ENCODE measurements at regions not wholly inside any gene's neighbourhood (a gene's known extent, or its start where the extent isn't known, plus 50 kb on each side); places are given as distances from the start of the nearest gene placed in this dataset.

DNA sequence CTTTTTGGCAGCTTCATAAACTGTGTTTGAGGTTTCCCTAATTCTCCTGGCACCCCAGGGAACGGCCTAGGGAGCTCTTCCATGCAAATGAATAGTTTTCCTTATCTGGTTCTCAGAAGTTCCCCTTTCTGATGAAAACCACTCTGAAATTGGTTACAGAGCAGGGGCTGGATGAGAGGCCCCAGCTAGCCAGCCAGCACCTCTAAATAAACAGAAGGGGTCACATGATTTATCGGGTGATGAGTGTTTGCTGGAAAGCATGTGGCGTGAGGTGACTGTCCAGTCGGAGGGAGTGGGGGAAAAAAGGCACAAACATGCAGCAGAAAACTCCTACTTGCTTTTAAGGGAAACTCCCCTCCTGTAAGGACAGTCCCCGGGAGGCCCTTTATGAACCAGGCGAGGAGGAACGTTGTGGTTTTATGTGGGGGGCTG is 261.2 kb upstream of the ANKRD55 start:
- no peak for TF ChIP-seq GATA3 (IDR thresholded peaks at IDR 0.05; ENCODE audit: low read depth, low read length)
- TF ChIP-seq GATA2 (IDR thresholded peaks at IDR 0.05; ENCODE audit: low read depth, low read length): no peak

Data from SH-SY5Y (cell line).